ENCODE measurements at regions not wholly inside any gene's neighbourhood (a gene's known extent, or its start where the extent isn't known, plus 50 kb on each side); places are given as distances from the start of the nearest gene placed in this dataset.

- Histone ChIP-seq H3K27me3 (ENCODE audit: insufficient read depth, low read length) (0 out of 2 replicates have a peak, but pooled peaks cover 1% of the 10 kb centered on the region), H2AFZ (ENCODE audit: low read length, unreplicated experiment) (no peak overlapping the region), H3K27ac (ENCODE audit: low read depth, low read length) (no peak overlapping the region), H3K4me1 (ENCODE audit: control insufficient read depth, insufficient read depth, low read length, unreplicated experiment) (no peaks in the 10 kb centered on the region), H3K36me3 (ENCODE audit: insufficient read depth, low read length) (no peaks in the 10 kb centered on the region), H3K4me3 (ENCODE audit: low read depth, low read length) (no peak overlapping the region), H3K79me2 (ENCODE audit: control insufficient read depth, insufficient read depth, low read length, unreplicated experiment) (no peaks in the 10 kb centered on the region)
Measured at GRCh38 chr2:128690869-128691268, 372.2 kb upstream of the HS6ST1 start.

- Histone ChIP-seq H3K4me3 (ENCODE audit: low read depth, low read length) (no peak overlapping the region), H2AFZ (ENCODE audit: low read length, unreplicated experiment) (no peak overlapping the region), H3K4me1 (ENCODE audit: control insufficient read depth, insufficient read depth, low read length, unreplicated experiment) (no peaks in the 10 kb centered on the region), H3K27ac (ENCODE audit: low read depth, low read length) (no peak overlapping the region), H3K79me2 (ENCODE audit: control insufficient read depth, insufficient read depth, low read length, unreplicated experiment) (no peaks in the 10 kb centered on the region), H3K27me3 (ENCODE audit: insufficient read depth, low read length) (0 out of 2 replicates have a peak, but pooled peaks cover 5% of the 10 kb centered on the region), H3K36me3 (ENCODE audit: insufficient read depth, low read length) (no peaks in the 10 kb centered on the region)
Measured at GRCh38 chr2:128691526-128691925, 372.9 kb upstream of the HS6ST1 start.

- Histone ChIP-seq H3K4me1 (ENCODE audit: control insufficient read depth, insufficient read depth, low read length, unreplicated experiment) (no peaks in the 10 kb centered on the region), H3K27me3 (ENCODE audit: insufficient read depth, low read length) (0 out of 2 replicates have a peak, but pooled peaks cover 5% of the 10 kb centered on the region)
Measured at GRCh38 chr2:128692895-128693742, 374.5 kb upstream of the HS6ST1 start.

GRCh38 chr2:128693743-128694029 lies 375.0 kb upstream of the HS6ST1 start:
- H3K27ac ChIP-seq (ENCODE audit: low read depth, low read length), result no peak overlapping the region
- 0 out of 2 replicates have a peak, but pooled peaks cover 5% of the 10 kb centered on the region for H3K27me3 ChIP-seq (ENCODE audit: insufficient read depth, low read length)
- H2AFZ ChIP-seq (ENCODE audit: low read length, unreplicated experiment), result no peak overlapping the region
- H3K79me2 ChIP-seq (ENCODE audit: control insufficient read depth, insufficient read depth, low read length, unreplicated experiment), result no peaks in the 10 kb centered on the region
- H3K4me3 ChIP-seq (ENCODE audit: low read depth, low read length), result no peak overlapping the region
- no peaks in the 10 kb centered on the region for H3K4me1 ChIP-seq (ENCODE audit: control insufficient read depth, insufficient read depth, low read length, unreplicated experiment)
- H3K36me3 ChIP-seq (ENCODE audit: insufficient read depth, low read length), result no peaks in the 10 kb centered on the region

More at GRCh38 chr2:128692895-128693742, 374.5 kb upstream of the HS6ST1 start:
- Histone ChIP-seq H3K36me3 (ENCODE audit: insufficient read depth, low read length) (no peaks in the 10 kb centered on the region), H3K4me3 (ENCODE audit: low read depth, low read length) (no peak overlapping the region), H3K79me2 (ENCODE audit: control insufficient read depth, insufficient read depth, low read length, unreplicated experiment) (no peaks in the 10 kb centered on the region), H3K27ac (ENCODE audit: low read depth, low read length) (no peak overlapping the region), H2AFZ (ENCODE audit: low read length, unreplicated experiment) (no peak overlapping the region)

GRCh38 chr2:128695646-128696220 lies 377.1 kb upstream of the HS6ST1 start:
- H3K27ac ChIP-seq (ENCODE audit: low read depth, low read length), result no peak overlapping the region
- H3K36me3 ChIP-seq (ENCODE audit: insufficient read depth, low read length), result no peaks in the 10 kb centered on the region
- H3K4me3 ChIP-seq (ENCODE audit: low read depth, low read length), result no peak overlapping the region
- no peaks in the 10 kb centered on the region for H3K79me2 ChIP-seq (ENCODE audit: control insufficient read depth, insufficient read depth, low read length, unreplicated experiment)
- no peaks in the 10 kb centered on the region for H3K4me1 ChIP-seq (ENCODE audit: control insufficient read depth, insufficient read depth, low read length, unreplicated experiment)
- 0 out of 2 replicates have a peak, but pooled peaks cover 5% of the 10 kb centered on the region for H3K27me3 ChIP-seq (ENCODE audit: insufficient read depth, low read length)
- no peak overlapping the region for H2AFZ ChIP-seq (ENCODE audit: low read length, unreplicated experiment)

GRCh38 chr2:128696421-128696820 lies 377.8 kb upstream of the HS6ST1 start:
- no peak overlapping the region for H2AFZ ChIP-seq (ENCODE audit: low read length, unreplicated experiment)
- H3K27me3 ChIP-seq (ENCODE audit: insufficient read depth, low read length), result 0 out of 2 replicates have a peak, but pooled peaks cover 5% of the 10 kb centered on the region
- no peak overlapping the region for H3K27ac ChIP-seq (ENCODE audit: low read depth, low read length)
- no peaks in the 10 kb centered on the region for H3K36me3 ChIP-seq (ENCODE audit: insufficient read depth, low read length)
- H3K79me2 ChIP-seq (ENCODE audit: control insufficient read depth, insufficient read depth, low read length, unreplicated experiment), result no peaks in the 10 kb centered on the region
- no peak overlapping the region for H3K4me3 ChIP-seq (ENCODE audit: low read depth, low read length)
- no peaks in the 10 kb centered on the region for H3K4me1 ChIP-seq (ENCODE audit: control insufficient read depth, insufficient read depth, low read length, unreplicated experiment)

GRCh38 chr2:128701418-128701817 lies 382.8 kb upstream of the HS6ST1 start:
- Histone ChIP-seq H2AFZ (ENCODE audit: low read length, unreplicated experiment) (no peak overlapping the region), H3K4me3 (ENCODE audit: low read depth, low read length) (no peak overlapping the region), H3K27me3 (ENCODE audit: insufficient read depth, low read length) (no peaks in the 10 kb centered on the region), H3K4me1 (ENCODE audit: control insufficient read depth, insufficient read depth, low read length, unreplicated experiment) (no peaks in the 10 kb centered on the region), H3K79me2 (ENCODE audit: control insufficient read depth, insufficient read depth, low read length, unreplicated experiment) (no peaks in the 10 kb centered on the region), H3K27ac (ENCODE audit: low read depth, low read length) (no peak overlapping the region), H3K36me3 (ENCODE audit: insufficient read depth, low read length) (no peaks in the 10 kb centered on the region)

- Histone ChIP-seq H3K27me3 (ENCODE audit: insufficient read depth, low read length) (no peaks in the 10 kb centered on the region), H3K79me2 (ENCODE audit: control insufficient read depth, insufficient read depth, low read length, unreplicated experiment) (no peaks in the 10 kb centered on the region), H2AFZ (ENCODE audit: low read length, unreplicated experiment) (no peak overlapping the region), H3K4me3 (ENCODE audit: low read depth, low read length) (no peak overlapping the region), H3K4me1 (ENCODE audit: control insufficient read depth, insufficient read depth, low read length, unreplicated experiment) (no peaks in the 10 kb centered on the region), H3K36me3 (ENCODE audit: insufficient read depth, low read length) (no peaks in the 10 kb centered on the region), H3K27ac (ENCODE audit: low read depth, low read length) (no peak overlapping the region)
Measured at GRCh38 chr2:128702616-128703015, 383.9 kb upstream of the HS6ST1 start.

GRCh38 chr2:128708106-128708816 lies 389.6 kb upstream of the HS6ST1 start:
- no peaks in the 10 kb centered on the region for H3K36me3 ChIP-seq (ENCODE audit: insufficient read depth, low read length)
- H3K4me1 ChIP-seq (ENCODE audit: control insufficient read depth, insufficient read depth, low read length, unreplicated experiment), result no peaks in the 10 kb centered on the region
- H3K79me2 ChIP-seq (ENCODE audit: control insufficient read depth, insufficient read depth, low read length, unreplicated experiment), result no peaks in the 10 kb centered on the region
- H3K4me3 ChIP-seq (ENCODE audit: low read depth, low read length), result no peak overlapping the region
- no peak overlapping the region for H3K27ac ChIP-seq (ENCODE audit: low read depth, low read length)
- no peak overlapping the region for H2AFZ ChIP-seq (ENCODE audit: low read length, unreplicated experiment)
- H3K27me3 ChIP-seq (ENCODE audit: insufficient read depth, low read length), result no peaks in the 10 kb centered on the region

GRCh38 chr2:128710242-128710641 lies 391.6 kb upstream of the HS6ST1 start:
- H3K27ac ChIP-seq (ENCODE audit: low read depth, low read length), result no peak overlapping the region
- no peaks in the 10 kb centered on the region for H3K36me3 ChIP-seq (ENCODE audit: insufficient read depth, low read length)
- H3K27me3 ChIP-seq (ENCODE audit: insufficient read depth, low read length), result no peaks in the 10 kb centered on the region
- H3K4me3 ChIP-seq (ENCODE audit: low read depth, low read length), result no peak overlapping the region
- no peaks in the 10 kb centered on the region for H3K79me2 ChIP-seq (ENCODE audit: control insufficient read depth, insufficient read depth, low read length, unreplicated experiment)
- H3K4me1 ChIP-seq (ENCODE audit: control insufficient read depth, insufficient read depth, low read length, unreplicated experiment), result no peaks in the 10 kb centered on the region
- no peak overlapping the region for H2AFZ ChIP-seq (ENCODE audit: low read length, unreplicated experiment)
